Osteocyte (in vitro differentiated cells): ENCODE measurements at regions not wholly inside any gene's neighbourhood (a gene's known extent, or its start where the extent isn't known, plus 50 kb on each side); places are given as distances from the start of the nearest gene placed in this dataset.

Experiments
- DNase-seq: peaks from one replicate; pipeline ENCODE4 v3.0.0; 2021; ENCODE audit warnings: mixed read lengths; ENCODE audit not compliant: unreplicated experiment; ENCODE audit errors: extremely low spot score
- H3K27ac Mint-ChIP-seq: one replicate; pipeline ENCODE4 v1.8.0; 2021; ENCODE audit warnings: mild to moderate bottlenecking, mixed read lengths; ENCODE audit not compliant: unreplicated experiment
- H3K27me3 Mint-ChIP-seq: one replicate; pipeline ENCODE4 v1.8.0; 2021; ENCODE audit warnings: mixed read lengths; ENCODE audit not compliant: unreplicated experiment
- H3K36me3 Mint-ChIP-seq: one replicate; pipeline ENCODE4 v1.8.0; 2021; ENCODE audit warnings: mixed read lengths; ENCODE audit not compliant: unreplicated experiment
- H3K4me1 Mint-ChIP-seq: one replicate; pipeline ENCODE4 v1.8.0; 2021; ENCODE audit warnings: mixed read lengths; ENCODE audit not compliant: unreplicated experiment
- H3K4me3 Mint-ChIP-seq: one replicate; pipeline ENCODE4 v1.8.0; 2021; ENCODE audit warnings: mild to moderate bottlenecking, moderate library complexity, mixed read lengths; ENCODE audit not compliant: unreplicated experiment
- H3K9me3 Mint-ChIP-seq: one replicate; pipeline ENCODE4 v1.8.0; 2021; ENCODE audit warnings: mixed read lengths; ENCODE audit not compliant: unreplicated experiment
- TF ChIP-seq, protein P1 (sequence below): fragments of 200-600 bp; sonication (generic); IDR thresholded peaks from 2 replicates; pipeline ENCODE4 v1.5.0; 2021; ENCODE audit warnings: antibody characterized with exemption, mild to moderate bottlenecking, moderate library complexity

DNA sequence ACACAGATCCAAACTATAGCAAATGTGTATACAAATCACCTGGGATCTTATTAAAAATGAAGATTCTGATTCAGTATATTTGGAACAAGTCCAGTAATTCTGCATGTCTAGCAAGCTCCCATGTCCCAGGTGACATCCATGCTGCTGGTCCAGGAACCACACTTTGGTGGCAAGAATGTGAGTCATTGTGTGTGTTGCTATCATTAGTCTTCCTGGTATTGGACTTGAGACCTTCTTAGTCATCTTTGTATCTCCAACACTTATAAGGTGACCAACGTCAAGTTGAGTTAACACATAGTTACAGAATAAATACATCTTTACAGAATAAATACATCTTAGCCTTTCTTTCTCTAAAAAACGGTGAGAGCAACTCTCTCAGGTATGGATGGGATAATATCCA is 107.9 kb upstream of the NDUFV2 start:
- Mint-ChIP-seq H3K36me3 (no peaks in the 10 kb centered on the region), H3K9me3 (no peaks in the 10 kb centered on the region), H3K4me3 (no peak overlapping the region), H3K27me3 (no peaks in the 10 kb centered on the region), H3K4me1 (peaks cover 37% of the 10 kb centered on the region), H3K27ac (no peak overlapping the region)
- no peak for DNase-seq
- TF ChIP-seq, protein P1, sequence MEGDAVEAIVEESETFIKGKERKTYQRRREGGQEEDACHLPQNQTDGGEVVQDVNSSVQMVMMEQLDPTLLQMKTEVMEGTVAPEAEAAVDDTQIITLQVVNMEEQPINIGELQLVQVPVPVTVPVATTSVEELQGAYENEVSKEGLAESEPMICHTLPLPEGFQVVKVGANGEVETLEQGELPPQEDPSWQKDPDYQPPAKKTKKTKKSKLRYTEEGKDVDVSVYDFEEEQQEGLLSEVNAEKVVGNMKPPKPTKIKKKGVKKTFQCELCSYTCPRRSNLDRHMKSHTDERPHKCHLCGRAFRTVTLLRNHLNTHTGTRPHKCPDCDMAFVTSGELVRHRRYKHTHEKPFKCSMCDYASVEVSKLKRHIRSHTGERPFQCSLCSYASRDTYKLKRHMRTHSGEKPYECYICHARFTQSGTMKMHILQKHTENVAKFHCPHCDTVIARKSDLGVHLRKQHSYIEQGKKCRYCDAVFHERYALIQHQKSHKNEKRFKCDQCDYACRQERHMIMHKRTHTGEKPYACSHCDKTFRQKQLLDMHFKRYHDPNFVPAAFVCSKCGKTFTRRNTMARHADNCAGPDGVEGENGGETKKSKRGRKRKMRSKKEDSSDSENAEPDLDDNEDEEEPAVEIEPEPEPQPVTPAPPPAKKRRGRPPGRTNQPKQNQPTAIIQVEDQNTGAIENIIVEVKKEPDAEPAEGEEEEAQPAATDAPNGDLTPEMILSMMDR, result no peak

DNA sequence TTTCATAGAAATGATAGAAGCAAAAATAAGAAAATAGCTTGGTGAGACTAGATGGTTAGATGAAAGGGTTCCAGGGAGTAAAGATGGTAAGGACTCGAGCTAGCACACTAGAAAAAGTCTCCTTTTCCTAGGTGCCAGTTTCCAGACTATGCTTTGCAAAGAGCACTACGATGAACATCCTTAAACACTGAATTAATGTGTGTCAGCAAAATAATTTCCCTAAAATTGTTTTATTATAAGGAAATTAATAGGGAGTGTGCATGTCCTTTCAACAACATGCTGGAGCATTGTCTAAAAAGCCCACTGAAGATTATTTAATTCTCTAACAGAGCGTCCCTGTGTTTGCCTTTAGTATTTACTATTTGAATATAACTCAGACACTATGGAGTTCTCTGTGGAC is 107.4 kb upstream of the NDUFV2 start:
- H3K27me3 Mint-ChIP-seq, result no peaks in the 10 kb centered on the region
- peaks cover 39% of the 10 kb centered on the region for H3K4me1 Mint-ChIP-seq
- TF ChIP-seq, protein P1, result no peak
- no peaks in the 10 kb centered on the region for H3K36me3 Mint-ChIP-seq
- H3K9me3 Mint-ChIP-seq, result no peaks in the 10 kb centered on the region
- no peak overlapping the region for H3K4me3 Mint-ChIP-seq
- no peak overlapping the region for H3K27ac Mint-ChIP-seq
- no peak for DNase-seq

DNA sequence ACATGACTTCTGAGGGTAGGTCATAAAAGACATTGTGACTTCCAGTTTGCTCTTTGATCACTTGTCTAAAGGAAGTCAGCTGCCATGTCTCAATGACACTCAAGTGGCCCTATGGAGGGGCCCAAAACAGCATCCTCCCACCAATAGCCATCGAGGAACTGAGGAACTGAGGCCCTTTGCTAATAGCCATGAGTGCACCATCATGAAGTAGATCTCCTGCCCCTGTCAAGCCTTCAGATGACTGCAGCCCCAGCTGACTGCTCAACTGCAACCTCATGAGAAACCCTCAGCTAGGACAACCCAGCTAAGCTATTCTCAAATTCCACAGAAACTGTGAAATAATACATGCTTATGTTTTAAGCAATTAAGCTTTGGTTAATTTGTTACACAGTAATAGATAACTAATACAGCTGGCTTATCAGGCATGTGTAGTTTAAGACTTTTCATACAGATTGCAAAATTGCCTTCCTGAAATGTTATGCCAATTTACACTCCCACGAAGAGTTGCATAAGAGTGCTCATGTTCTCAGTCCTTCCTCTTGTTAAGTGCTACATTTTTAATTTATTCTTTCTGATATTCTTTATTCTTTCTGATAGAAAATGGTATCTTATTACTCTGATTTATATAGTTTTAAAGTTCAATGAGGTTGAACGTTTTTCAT is 105.6 kb upstream of the NDUFV2 start:
- TF ChIP-seq, protein P1, result no peak
- Mint-ChIP-seq H3K4me1 (peaks cover 29% of the 10 kb centered on the region), H3K27ac (peak overlapping the region; percentile 81)

DNA sequence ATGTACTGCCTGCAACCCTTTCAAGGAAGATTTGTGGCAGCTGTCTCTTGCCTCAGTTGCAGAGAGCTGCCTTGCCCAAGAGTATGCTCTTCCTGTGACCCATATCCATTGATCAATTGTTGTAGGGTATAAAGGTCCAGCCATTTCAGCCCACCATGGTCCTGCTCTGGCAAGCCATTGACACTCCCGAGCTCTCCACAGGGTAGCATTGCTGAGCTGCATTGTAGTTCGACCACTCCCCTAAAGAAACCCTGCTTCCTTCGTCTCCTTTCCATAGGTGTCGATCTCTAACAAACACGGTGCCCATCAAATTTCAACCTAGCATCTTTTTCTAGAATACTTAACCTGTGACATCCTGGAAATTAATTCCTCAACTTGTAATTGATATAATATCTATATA is 104.9 kb upstream of the NDUFV2 start:
- Mint-ChIP-seq H3K27me3 (no peaks in the 10 kb centered on the region), H3K27ac (no peak overlapping the region), H3K9me3 (peaks cover 6% of the 10 kb centered on the region), H3K4me1 (peaks cover 29% of the 10 kb centered on the region), H3K36me3 (no peaks in the 10 kb centered on the region), H3K4me3 (no peak overlapping the region)
- TF ChIP-seq, protein P1, result no peak
- DNase-seq, result no peak

More for the DNA sequence above, 105.6 kb upstream of the NDUFV2 start:
- Mint-ChIP-seq H3K9me3 (no peaks in the 10 kb centered on the region), H3K36me3 (no peaks in the 10 kb centered on the region), H3K4me3 (no peak overlapping the region), H3K27me3 (no peaks in the 10 kb centered on the region)
- DNase-seq, result no peak

DNA sequence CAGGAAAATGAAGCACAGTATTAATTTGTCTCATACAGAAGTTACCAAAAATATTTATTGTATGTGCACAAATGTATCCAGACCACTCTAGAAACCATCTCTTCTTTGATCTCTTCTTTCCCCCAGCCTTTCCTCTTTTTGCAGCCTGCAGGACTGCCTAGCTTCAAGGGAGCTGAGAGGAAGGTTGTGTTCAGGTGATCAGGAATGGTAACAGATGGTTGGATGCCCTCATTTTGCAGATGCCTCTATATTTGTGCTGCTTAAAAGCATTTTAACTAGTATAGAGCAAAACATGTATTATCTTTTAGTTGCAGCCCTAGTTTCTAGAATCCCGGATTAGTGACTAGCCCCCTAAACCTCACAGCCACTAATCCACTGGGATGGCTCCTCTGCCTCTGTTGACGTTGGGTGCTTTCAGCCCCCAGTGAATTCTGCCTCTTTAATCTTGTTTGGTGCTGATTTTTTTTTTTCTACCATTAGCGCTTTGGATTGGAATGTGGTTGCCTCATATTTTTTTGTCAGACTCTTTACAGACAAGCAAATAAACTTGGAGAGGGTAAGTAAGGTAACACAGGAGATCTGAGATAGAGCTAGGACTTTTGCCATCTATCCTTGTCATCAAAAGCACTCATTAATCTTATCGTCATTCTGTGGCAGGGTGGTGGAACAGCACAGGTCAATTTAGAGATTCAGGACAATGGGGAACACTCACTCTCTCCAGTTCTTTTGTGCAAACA is 103.8 kb upstream of the NDUFV2 start:
- Mint-ChIP-seq H3K4me3 (no peak overlapping the region), H3K27me3 (no peaks in the 10 kb centered on the region), H3K27ac (no peak overlapping the region), H3K4me1 (peaks cover 29% of the 10 kb centered on the region), H3K36me3 (no peaks in the 10 kb centered on the region), H3K9me3 (peaks cover 15% of the 10 kb centered on the region)
- DNase-seq, result no peak
- TF ChIP-seq, protein P1, result no peak
